ENCODE measurements at regions not wholly inside any gene's neighbourhood (a gene's known extent, or its start where the extent isn't known, plus 50 kb on each side); places are given as distances from the start of the nearest gene placed in this dataset.

GRCh38 chr20:39491711-39492110 lies 529.6 kb downstream of the DHX35 start:
- Histone ChIP-seq H4K20me1 (replicated peaks; ENCODE audit: control insufficient read depth, extremely low read depth, insufficient read depth, low read length) (no peaks in the 10 kb centered on the region), H3K27ac (ENCODE audit: insufficient read depth, low read depth, low read length) (no peak overlapping the region), H3K36me3 (ENCODE audit: control insufficient read depth in 2 of 2, extremely low read depth in 1 of 2, insufficient read depth in 2 of 2, low read length in 2 of 2) (no peaks in the 10 kb centered on the region), H3K9me3 (replicated peaks; ENCODE audit: control insufficient read depth, insufficient read depth, low read length) (no peaks in the 10 kb centered on the region), H2AFZ (ENCODE audit: low read depth, low read length) (no peak overlapping the region), H3K27me3 (ENCODE audit: control insufficient read depth in 2 of 2, insufficient read depth in 2 of 2, low read length in 2 of 2) (no peaks in the 10 kb centered on the region), H3K79me2 (ENCODE audit: control insufficient read depth, insufficient read depth, low read length) (no peaks in the 10 kb centered on the region), H3K9ac (replicated peaks; ENCODE audit: extremely low read depth, insufficient read depth, low read length) (no peak overlapping the region), H3K4me2 (ENCODE audit: insufficient read depth, low read length) (no peak overlapping the region), H3K4me1 (ENCODE audit: control insufficient read depth, extremely low read depth, insufficient read depth, low read length) (no peaks in the 10 kb centered on the region), H3K9me1 (replicated peaks; ENCODE audit: control insufficient read depth, extremely low read depth, insufficient read depth, low read length) (no peaks in the 10 kb centered on the region), H3K4me3 (replicated peaks in 1 of 3; ENCODE audit: insufficient read depth in 1 of 3, low read depth in 1 of 3, low read length in 3 of 3) (no peak overlapping the region)
- CTCF ChIA-PET, result no interaction called here
- dilution Hi-C loops (cut with MboI; ENCODE audit: extremely low pct_ligation_motif_present, low sequenced_read_pairs), result no loop called here
- POLR2A ChIA-PET, result no interaction called here
- BruUV-seq (replicated peaks), result no TSS peak
- intact Hi-C loops (cut with micrococcal nuclease), result no loop called here
- FAIRE-seq, result no peak
- DNase-seq (ENCODE audit: low read depth, low spot score), result no peak
- no peak for TF ChIP-seq EZH2 (IDR thresholded peaks at IDR 0.05; ENCODE audit: borderline replicate concordance, low read depth, low read length, severe bottlenecking)
- TF ChIP-seq, protein P1, sequence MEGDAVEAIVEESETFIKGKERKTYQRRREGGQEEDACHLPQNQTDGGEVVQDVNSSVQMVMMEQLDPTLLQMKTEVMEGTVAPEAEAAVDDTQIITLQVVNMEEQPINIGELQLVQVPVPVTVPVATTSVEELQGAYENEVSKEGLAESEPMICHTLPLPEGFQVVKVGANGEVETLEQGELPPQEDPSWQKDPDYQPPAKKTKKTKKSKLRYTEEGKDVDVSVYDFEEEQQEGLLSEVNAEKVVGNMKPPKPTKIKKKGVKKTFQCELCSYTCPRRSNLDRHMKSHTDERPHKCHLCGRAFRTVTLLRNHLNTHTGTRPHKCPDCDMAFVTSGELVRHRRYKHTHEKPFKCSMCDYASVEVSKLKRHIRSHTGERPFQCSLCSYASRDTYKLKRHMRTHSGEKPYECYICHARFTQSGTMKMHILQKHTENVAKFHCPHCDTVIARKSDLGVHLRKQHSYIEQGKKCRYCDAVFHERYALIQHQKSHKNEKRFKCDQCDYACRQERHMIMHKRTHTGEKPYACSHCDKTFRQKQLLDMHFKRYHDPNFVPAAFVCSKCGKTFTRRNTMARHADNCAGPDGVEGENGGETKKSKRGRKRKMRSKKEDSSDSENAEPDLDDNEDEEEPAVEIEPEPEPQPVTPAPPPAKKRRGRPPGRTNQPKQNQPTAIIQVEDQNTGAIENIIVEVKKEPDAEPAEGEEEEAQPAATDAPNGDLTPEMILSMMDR (IDR thresholded peaks at IDR 0.05; ENCODE audit: extremely low read depth in 1 of 2, insufficient read depth in 1 of 2, low read depth in 1 of 2, low read length in 2 of 2), result no peak
- no peak for TF ChIP-seq MYC (IDR thresholded peaks at IDR 0.05; ENCODE audit: low read depth, low read length)
- no peak for TF ChIP-seq POLR2AphosphoS5 (IDR thresholded peaks at IDR 0.05; ENCODE audit: insufficient read depth, low read depth, low read length)
- TF ChIP-seq, protein P2, sequence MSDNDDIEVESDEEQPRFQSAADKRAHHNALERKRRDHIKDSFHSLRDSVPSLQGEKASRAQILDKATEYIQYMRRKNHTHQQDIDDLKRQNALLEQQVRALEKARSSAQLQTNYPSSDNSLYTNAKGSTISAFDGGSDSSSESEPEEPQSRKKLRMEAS (IDR thresholded peaks at IDR 0.05; ENCODE audit: insufficient read depth, insufficient read length), result no peak
- no peak for TF ChIP-seq JUN (IDR thresholded peaks at IDR 0.05; ENCODE audit: borderline replicate concordance, insufficient read depth, insufficient read length, low read depth)
- no peak for TF ChIP-seq GATA2 (IDR thresholded peaks at IDR 0.05; ENCODE audit: insufficient read depth, insufficient read length, low read depth, low read length)
- no peak for TF ChIP-seq FOS (IDR thresholded peaks at IDR 0.05; ENCODE audit: borderline replicate concordance, insufficient read depth, low read length)
- no peak for TF ChIP-seq POLR2A (IDR thresholded peaks at IDR 0.05; ENCODE audit: low read depth, low read length)
